Esophagus squamous epithelium (tissue), 4 donors: ENCODE measurements at regions not wholly inside any gene's neighbourhood (a gene's known extent, or its start where the extent isn't known, plus 50 kb on each side); places are given as distances from the start of the nearest gene placed in this dataset.

ENCODE experiments used
- POLR2A ChIP-seq, 4 donors: fragments of 450-650 bp; IDR thresholded peaks; one replicate each; pipeline ENCODE4 v1.6.1; 2017; ENCODE audit warnings: antibody characterized with exemption in 4 of 4, mild to moderate bottlenecking in 4 of 4, moderate library complexity in 3 of 4
- TF ChIP-seq, protein P1 (sequence below), 6 experiments: fragments of 450-650 bp in 4 of 6; fragments of 200-600 bp in 2 of 6; sonication (generic) in 2 of 6; IDR thresholded peaks; one replicate each; pipeline ENCODE4 v1.5.1; 2016 to 2019; ENCODE audit warnings: antibody characterized with exemption in 6 of 6, mild to moderate bottlenecking in 4 of 6, moderate library complexity in 4 of 6

- TF ChIP-seq, protein P1, sequence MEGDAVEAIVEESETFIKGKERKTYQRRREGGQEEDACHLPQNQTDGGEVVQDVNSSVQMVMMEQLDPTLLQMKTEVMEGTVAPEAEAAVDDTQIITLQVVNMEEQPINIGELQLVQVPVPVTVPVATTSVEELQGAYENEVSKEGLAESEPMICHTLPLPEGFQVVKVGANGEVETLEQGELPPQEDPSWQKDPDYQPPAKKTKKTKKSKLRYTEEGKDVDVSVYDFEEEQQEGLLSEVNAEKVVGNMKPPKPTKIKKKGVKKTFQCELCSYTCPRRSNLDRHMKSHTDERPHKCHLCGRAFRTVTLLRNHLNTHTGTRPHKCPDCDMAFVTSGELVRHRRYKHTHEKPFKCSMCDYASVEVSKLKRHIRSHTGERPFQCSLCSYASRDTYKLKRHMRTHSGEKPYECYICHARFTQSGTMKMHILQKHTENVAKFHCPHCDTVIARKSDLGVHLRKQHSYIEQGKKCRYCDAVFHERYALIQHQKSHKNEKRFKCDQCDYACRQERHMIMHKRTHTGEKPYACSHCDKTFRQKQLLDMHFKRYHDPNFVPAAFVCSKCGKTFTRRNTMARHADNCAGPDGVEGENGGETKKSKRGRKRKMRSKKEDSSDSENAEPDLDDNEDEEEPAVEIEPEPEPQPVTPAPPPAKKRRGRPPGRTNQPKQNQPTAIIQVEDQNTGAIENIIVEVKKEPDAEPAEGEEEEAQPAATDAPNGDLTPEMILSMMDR (IDR thresholded peaks at IDR 0.05): no peak
- no peak for TF ChIP-seq POLR2A (IDR thresholded peaks at IDR 0.05)
Measured at GRCh38 chr5:125510651-125511050, 764.2 kb upstream of the ZNF608 start.
